Activated naive CD8-positive, alpha-beta T cell (primary cell): ENCODE measurements at regions not wholly inside any gene's neighbourhood (a gene's known extent, or its start where the extent isn't known, plus 50 kb on each side); places are given as distances from the start of the nearest gene placed in this dataset.

Source experiments
- H3K27ac Mint-ChIP-seq: one replicate; pipeline ENCODE4 v1.8.0; 2021; ENCODE audit warnings: mixed read lengths
- H3K27me3 Mint-ChIP-seq: one replicate; pipeline ENCODE4 v1.8.0; 2021; ENCODE audit warnings: mixed read lengths
- H3K36me3 Mint-ChIP-seq: one replicate; pipeline ENCODE4 v1.8.0; 2021; ENCODE audit warnings: mixed read lengths
- H3K4me1 Mint-ChIP-seq: one replicate; pipeline ENCODE4 v1.8.0; 2021; ENCODE audit warnings: low read depth, mixed read lengths
- H3K4me3 Mint-ChIP-seq: one replicate; pipeline ENCODE4 v1.8.0; 2021; ENCODE audit warnings: mild to moderate bottlenecking, mixed read lengths
- H3K9me3 Mint-ChIP-seq: one replicate; pipeline ENCODE4 v1.8.0; 2021; ENCODE audit warnings: low read depth, mixed read lengths

- Mint-ChIP-seq H3K27me3 (no peaks in the 10 kb centered on the region), H3K9me3 (peaks cover 5% of the 10 kb centered on the region), H3K4me3 (no peak overlapping the region), H3K36me3 (no peaks in the 10 kb centered on the region), H3K27ac (no peak overlapping the region), H3K4me1 (no peaks in the 10 kb centered on the region)
These were observed 52.9 kb upstream of the PCDH15 start for GRCh38 chr10:54853883-54854282.
